ENCODE measurements at regions not wholly inside any gene's neighbourhood (a gene's known extent, or its start where the extent isn't known, plus 50 kb on each side); places are given as distances from the start of the nearest gene placed in this dataset.

DNA sequence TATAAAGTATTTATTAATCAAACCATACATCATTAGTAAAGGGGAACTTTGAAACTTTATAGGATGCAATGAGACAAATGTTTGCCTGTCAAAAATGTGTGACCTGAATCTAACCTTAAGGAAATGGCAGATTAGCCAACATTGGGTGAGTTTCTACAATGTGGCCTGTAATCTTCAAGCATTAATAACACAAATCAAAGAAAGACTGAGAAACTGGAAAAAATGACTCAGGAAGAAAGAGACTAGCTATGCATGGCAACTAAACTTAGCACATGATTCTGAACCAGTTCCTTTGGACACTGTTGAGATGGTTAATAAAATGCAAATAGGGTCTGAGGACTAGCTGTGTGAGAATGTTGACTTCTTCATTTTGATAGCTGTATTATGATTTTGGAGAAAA lies 628.6 kb upstream of the ID2 start:
- TF ChIP-seq TAF1 (IDR thresholded peaks at IDR 0.05; ENCODE audit: low read depth, low read length) (no peak), POLR2A (IDR thresholded peaks at IDR 0.05; ENCODE audit: low read depth, low read length) (no peak), POLR2AphosphoS5 (IDR thresholded peaks at IDR 0.05; ENCODE audit: low read depth, low read length) (no peak), SPI1 (IDR thresholded peaks at IDR 0.05; ENCODE audit: low read depth, low read length) (no peak), PAX5 (IDR thresholded peaks at IDR 0.05; ENCODE audit: insufficient read depth, low read length, severe bottlenecking) (no peak), POU2F2 (IDR thresholded peaks at IDR 0.05; ENCODE audit: low read depth, low read length) (no peak)

Measured in GM12891 (cell line).